ENCODE measurements at regions not wholly inside any gene's neighbourhood (a gene's known extent, or its start where the extent isn't known, plus 50 kb on each side); places are given as distances from the start of the nearest gene placed in this dataset.

- H3K4me1 Mint-ChIP-seq (ENCODE audit: low read depth) = no peaks in the 10 kb centered on the region
- TF ChIP-seq CTCF (IDR thresholded peaks at IDR 0.05) = no peak
- no peaks in the 10 kb centered on the region for H3K9me3 Mint-ChIP-seq
- H3K4me3 Mint-ChIP-seq = no peak overlapping the region
- POLR2A ChIA-PET = no interaction called here
- peaks cover 8% of the 10 kb centered on the region for H3K27me3 Mint-ChIP-seq
- H3K36me3 Mint-ChIP-seq (ENCODE audit: low read depth) = no peaks in the 10 kb centered on the region
- ATAC-seq = no peak
- intact Hi-C loops (cut with micrococcal nuclease) = no loop called here
- H3K27ac Mint-ChIP-seq = no peak overlapping the region
- CTCF ChIA-PET = interaction anchor here (2.1 kb wide), 2 partner anchors 8 to 164 kb away, joined by 8 to 20 read pairs; no protein-coding TSS in a partner anchor
- DNase-seq = no peak
These were observed 90.0 kb upstream of the ANKRD34C start for GRCh38 chr15:79192462-79193036.

GRCh38 chr15:79190093-79190492 is 92.4 kb upstream of the ANKRD34C start:
- intact Hi-C loops (cut with micrococcal nuclease) = no loop called here
- Mint-ChIP-seq H3K4me1 (ENCODE audit: low read depth) (no peaks in the 10 kb centered on the region), H3K36me3 (ENCODE audit: low read depth) (no peaks in the 10 kb centered on the region), H3K27me3 (peaks cover 6% of the 10 kb centered on the region), H3K9me3 (no peaks in the 10 kb centered on the region), H3K27ac (no peak overlapping the region), H3K4me3 (no peak overlapping the region)
- TF ChIP-seq CTCF (IDR thresholded peaks at IDR 0.05) = no peak
- DNase-seq = no peak
- no peak for ATAC-seq
- ChIA-PET POLR2A (no interaction called here), CTCF (no interaction called here)

GRCh38 chr15:79186616-79187015 is 95.9 kb upstream of the ANKRD34C start:
- Mint-ChIP-seq H3K4me3 (no peak overlapping the region), H3K36me3 (ENCODE audit: low read depth) (no peaks in the 10 kb centered on the region), H3K4me1 (ENCODE audit: low read depth) (no peaks in the 10 kb centered on the region), H3K27me3 (peaks cover 8% of the 10 kb centered on the region), H3K27ac (no peak overlapping the region), H3K9me3 (no peaks in the 10 kb centered on the region)
- ATAC-seq (no peak), DNase-seq (no peak)
- intact Hi-C loops (cut with micrococcal nuclease) = no loop called here
- CTCF ChIA-PET = interaction anchor here (1.2 to 12.7 kb wide), 2 partner anchors 9 to 159 kb away, joined by 3 to 170 read pairs; no protein-coding TSS in a partner anchor
- no peak for TF ChIP-seq CTCF (IDR thresholded peaks at IDR 0.05)
- POLR2A ChIA-PET = no interaction called here

GRCh38 chr15:79185199-79185598 is 94.6 kb upstream of the RASGRF1 start:
- Mint-ChIP-seq H3K9me3 (no peaks in the 10 kb centered on the region), H3K4me1 (ENCODE audit: low read depth) (no peaks in the 10 kb centered on the region), H3K27me3 (peaks cover 5% of the 10 kb centered on the region), H3K36me3 (ENCODE audit: low read depth) (no peaks in the 10 kb centered on the region), H3K27ac (no peak overlapping the region), H3K4me3 (no peak overlapping the region)
- ChIA-PET POLR2A (no interaction called here), CTCF (interaction anchor here (0.6 to 12.7 kb wide), 47 partner anchors 8 to 566 kb away, joined by 3 to 170 read pairs (median 4); no protein-coding TSS in a partner anchor)
- intact Hi-C loops (cut with micrococcal nuclease) = no loop called here
- DNase-seq = peak; percentile 59
- ATAC-seq = no peak
- TF ChIP-seq CTCF (IDR thresholded peaks at IDR 0.05) = no peak

GRCh38 chr15:79184465-79184892 is 93.9 kb upstream of the RASGRF1 start:
- Mint-ChIP-seq H3K36me3 (ENCODE audit: low read depth) (no peaks in the 10 kb centered on the region), H3K27me3 (peaks cover 5% of the 10 kb centered on the region), H3K27ac (no peak overlapping the region), H3K4me3 (no peak overlapping the region), H3K4me1 (ENCODE audit: low read depth) (no peaks in the 10 kb centered on the region), H3K9me3 (no peaks in the 10 kb centered on the region)
- POLR2A ChIA-PET = no interaction called here
- CTCF ChIA-PET = interaction anchor here (0.6 to 12.7 kb wide), 61 partner anchors 9 to 566 kb away, joined by 3 to 170 read pairs (median 4); no protein-coding TSS in a partner anchor
- peak; percentile 91 for TF ChIP-seq CTCF (IDR thresholded peaks at IDR 0.05)
- ATAC-seq (no peak), DNase-seq (peak; percentile 84)
- intact Hi-C loops (cut with micrococcal nuclease) = loop anchor here (1.0 kb wide), 1 partner anchor 156 kb away; no protein-coding TSS in a partner anchor

All from activated CD8-positive, alpha-beta T cell treated with anti-CD3 and anti-CD28 coated beads for 36 hours (primary cell).